ENCODE measurements at regions not wholly inside any gene's neighbourhood (a gene's known extent, or its start where the extent isn't known, plus 50 kb on each side); places are given as distances from the start of the nearest gene placed in this dataset.

DNA sequence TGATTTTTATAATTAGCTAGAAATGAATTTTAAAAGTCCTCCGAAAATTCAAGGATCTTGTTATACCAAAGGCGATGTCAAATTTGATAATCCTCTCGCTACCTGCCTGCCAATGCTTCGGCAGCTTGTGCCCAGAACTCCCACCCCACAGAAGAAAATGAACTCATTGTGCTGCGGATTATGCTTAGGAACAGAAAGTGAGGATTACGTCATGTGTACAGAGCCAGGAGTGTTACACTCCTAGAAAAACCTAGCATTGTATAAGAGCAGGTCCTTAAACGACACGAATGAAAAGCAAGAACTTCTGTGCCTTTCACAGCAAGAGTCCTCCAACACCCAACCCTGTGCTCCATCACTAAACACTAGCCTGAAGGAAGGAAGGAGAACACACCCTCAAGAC lies 168.3 kb downstream of the RNF152 start (continued):
- TF ChIP-seq ZC3H10 (CRISPR knock-in tag; IDR thresholded peaks at IDR 0.05) = no peak

DNA sequence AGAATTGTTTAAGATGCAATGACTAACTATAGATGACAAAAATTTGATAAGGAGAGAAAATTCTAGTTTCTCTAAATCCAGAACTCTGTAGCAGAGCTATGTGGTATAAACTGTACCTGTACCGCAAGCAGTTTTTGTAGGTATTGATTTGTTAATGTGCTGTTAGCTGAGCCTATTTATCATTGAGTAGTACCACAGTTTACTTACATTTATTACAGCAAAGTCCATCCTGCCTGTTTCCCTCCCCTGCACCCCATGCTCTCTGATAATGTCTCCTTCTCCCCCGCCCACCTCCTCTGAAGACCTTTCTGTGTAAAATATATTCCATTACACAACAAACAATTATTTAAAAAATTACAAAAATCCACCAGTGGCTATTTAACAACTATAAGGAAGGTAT lies 170.6 kb downstream of the RNF152 start:
- TF ChIP-seq ZNF565 (CRISPR knock-in tag; conservative IDR thresholded peaks at IDR 0.05; ENCODE audit: low read depth) (no peak), ARNTL (CRISPR knock-in tag; IDR thresholded peaks at IDR 0.05; ENCODE audit: borderline replicate concordance, low read depth) (no peak), RARB (CRISPR knock-in tag; IDR thresholded peaks at IDR 0.05) (no peak), GLIS3 (CRISPR knock-in tag; IDR thresholded peaks at IDR 0.05) (no peak), ZFP30 (CRISPR knock-in tag; IDR thresholded peaks at IDR 0.05) (no peak), TCF4 (CRISPR knock-in tag; IDR thresholded peaks at IDR 0.05; ENCODE audit: borderline replicate concordance) (no peak), ZC3H10 (CRISPR knock-in tag; IDR thresholded peaks at IDR 0.05) (no peak), BACH2 (CRISPR knock-in tag; IDR thresholded peaks at IDR 0.05; ENCODE audit: borderline replicate concordance) (no peak), ZFP3 (CRISPR knock-in tag; IDR thresholded peaks at IDR 0.05) (no peak), TOX (CRISPR knock-in tag; IDR thresholded peaks at IDR 0.05; ENCODE audit: borderline replicate concordance) (no peak), CSDC2 (CRISPR knock-in tag; IDR thresholded peaks at IDR 0.05) (no peak), OSR1 (CRISPR knock-in tag; IDR thresholded peaks at IDR 0.05) (no peak), SNAI2 (CRISPR knock-in tag; IDR thresholded peaks at IDR 0.05) (no peak), CSRNP3 (CRISPR knock-in tag; IDR thresholded peaks at IDR 0.05) (no peak)
- TF ChIP-seq, protein P1, sequence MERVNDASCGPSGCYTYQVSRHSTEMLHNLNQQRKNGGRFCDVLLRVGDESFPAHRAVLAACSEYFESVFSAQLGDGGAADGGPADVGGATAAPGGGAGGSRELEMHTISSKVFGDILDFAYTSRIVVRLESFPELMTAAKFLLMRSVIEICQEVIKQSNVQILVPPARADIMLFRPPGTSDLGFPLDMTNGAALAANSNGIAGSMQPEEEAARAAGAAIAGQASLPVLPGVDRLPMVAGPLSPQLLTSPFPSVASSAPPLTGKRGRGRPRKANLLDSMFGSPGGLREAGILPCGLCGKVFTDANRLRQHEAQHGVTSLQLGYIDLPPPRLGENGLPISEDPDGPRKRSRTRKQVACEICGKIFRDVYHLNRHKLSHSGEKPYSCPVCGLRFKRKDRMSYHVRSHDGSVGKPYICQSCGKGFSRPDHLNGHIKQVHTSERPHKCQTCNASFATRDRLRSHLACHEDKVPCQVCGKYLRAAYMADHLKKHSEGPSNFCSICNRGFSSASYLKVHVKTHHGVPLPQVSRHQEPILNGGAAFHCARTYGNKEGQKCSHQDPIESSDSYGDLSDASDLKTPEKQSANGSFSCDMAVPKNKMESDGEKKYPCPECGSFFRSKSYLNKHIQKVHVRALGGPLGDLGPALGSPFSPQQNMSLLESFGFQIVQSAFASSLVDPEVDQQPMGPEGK (CRISPR knock-in tag; IDR thresholded peaks at IDR 0.05; ENCODE audit: borderline replicate concordance) = no peak
- TF ChIP-seq, protein P2, sequence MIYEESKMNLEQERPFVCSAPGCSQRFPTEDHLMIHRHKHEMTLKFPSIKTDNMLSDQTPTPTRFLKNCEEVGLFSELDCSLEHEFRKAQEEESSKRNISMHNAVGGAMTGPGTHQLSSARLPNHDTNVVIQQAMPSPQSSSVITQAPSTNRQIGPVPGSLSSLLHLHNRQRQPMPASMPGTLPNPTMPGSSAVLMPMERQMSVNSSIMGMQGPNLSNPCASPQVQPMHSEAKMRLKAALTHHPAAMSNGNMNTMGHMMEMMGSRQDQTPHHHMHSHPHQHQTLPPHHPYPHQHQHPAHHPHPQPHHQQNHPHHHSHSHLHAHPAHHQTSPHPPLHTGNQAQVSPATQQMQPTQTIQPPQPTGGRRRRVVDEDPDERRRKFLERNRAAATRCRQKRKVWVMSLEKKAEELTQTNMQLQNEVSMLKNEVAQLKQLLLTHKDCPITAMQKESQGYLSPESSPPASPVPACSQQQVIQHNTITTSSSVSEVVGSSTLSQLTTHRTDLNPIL (CRISPR knock-in tag; IDR thresholded peaks at IDR 0.05; ENCODE audit: low read depth) = no peak
- TF ChIP-seq, protein P3, sequence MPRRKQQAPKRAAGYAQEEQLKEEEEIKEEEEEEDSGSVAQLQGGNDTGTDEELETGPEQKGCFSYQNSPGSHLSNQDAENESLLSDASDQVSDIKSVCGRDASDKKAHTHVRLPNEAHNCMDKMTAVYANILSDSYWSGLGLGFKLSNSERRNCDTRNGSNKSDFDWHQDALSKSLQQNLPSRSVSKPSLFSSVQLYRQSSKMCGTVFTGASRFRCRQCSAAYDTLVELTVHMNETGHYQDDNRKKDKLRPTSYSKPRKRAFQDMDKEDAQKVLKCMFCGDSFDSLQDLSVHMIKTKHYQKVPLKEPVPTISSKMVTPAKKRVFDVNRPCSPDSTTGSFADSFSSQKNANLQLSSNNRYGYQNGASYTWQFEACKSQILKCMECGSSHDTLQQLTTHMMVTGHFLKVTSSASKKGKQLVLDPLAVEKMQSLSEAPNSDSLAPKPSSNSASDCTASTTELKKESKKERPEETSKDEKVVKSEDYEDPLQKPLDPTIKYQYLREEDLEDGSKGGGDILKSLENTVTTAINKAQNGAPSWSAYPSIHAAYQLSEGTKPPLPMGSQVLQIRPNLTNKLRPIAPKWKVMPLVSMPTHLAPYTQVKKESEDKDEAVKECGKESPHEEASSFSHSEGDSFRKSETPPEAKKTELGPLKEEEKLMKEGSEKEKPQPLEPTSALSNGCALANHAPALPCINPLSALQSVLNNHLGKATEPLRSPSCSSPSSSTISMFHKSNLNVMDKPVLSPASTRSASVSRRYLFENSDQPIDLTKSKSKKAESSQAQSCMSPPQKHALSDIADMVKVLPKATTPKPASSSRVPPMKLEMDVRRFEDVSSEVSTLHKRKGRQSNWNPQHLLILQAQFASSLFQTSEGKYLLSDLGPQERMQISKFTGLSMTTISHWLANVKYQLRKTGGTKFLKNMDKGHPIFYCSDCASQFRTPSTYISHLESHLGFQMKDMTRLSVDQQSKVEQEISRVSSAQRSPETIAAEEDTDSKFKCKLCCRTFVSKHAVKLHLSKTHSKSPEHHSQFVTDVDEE (CRISPR knock-in tag; IDR thresholded peaks at IDR 0.05) = no peak
- ATAC-seq = no peak

- TF ChIP-seq OSR1 (CRISPR knock-in tag; IDR thresholded peaks at IDR 0.05) = no peak
- no peak for TF ChIP-seq TCF4 (CRISPR knock-in tag; IDR thresholded peaks at IDR 0.05; ENCODE audit: borderline replicate concordance)
- no peak for TF ChIP-seq ESRRG (CRISPR knock-in tag; IDR thresholded peaks at IDR 0.05)
- no peak for TF ChIP-seq TOX (CRISPR knock-in tag; IDR thresholded peaks at IDR 0.05; ENCODE audit: borderline replicate concordance)
- TF ChIP-seq SNAI2 (CRISPR knock-in tag; IDR thresholded peaks at IDR 0.05) = no peak
- TF ChIP-seq GLIS3 (CRISPR knock-in tag; IDR thresholded peaks at IDR 0.05) = no peak
- no peak for TF ChIP-seq ZFP3 (CRISPR knock-in tag; IDR thresholded peaks at IDR 0.05)
- TF ChIP-seq BACH2 (CRISPR knock-in tag; IDR thresholded peaks at IDR 0.05; ENCODE audit: borderline replicate concordance) = no peak
- no peak for TF ChIP-seq ZFP30 (CRISPR knock-in tag; IDR thresholded peaks at IDR 0.05)
- TF ChIP-seq, protein P2 (CRISPR knock-in tag; IDR thresholded peaks at IDR 0.05; ENCODE audit: low read depth) = no peak
- no peak for TF ChIP-seq ISL1 (CRISPR knock-in tag; IDR thresholded peaks at IDR 0.05)
- no peak for TF ChIP-seq POU6F1 (CRISPR knock-in tag; IDR thresholded peaks at IDR 0.05; ENCODE audit: borderline replicate concordance, low read depth)
- no peak for TF ChIP-seq ZC3H10 (CRISPR knock-in tag; IDR thresholded peaks at IDR 0.05)
- no peak for TF ChIP-seq ZNF70 (CRISPR knock-in tag; IDR thresholded peaks at IDR 0.05)
- TF ChIP-seq PPARA (CRISPR knock-in tag; IDR thresholded peaks at IDR 0.05; ENCODE audit: borderline replicate concordance) = no peak
- no peak for TF ChIP-seq ZNF565 (CRISPR knock-in tag; conservative IDR thresholded peaks at IDR 0.05; ENCODE audit: low read depth)
- TF ChIP-seq, protein P3 (CRISPR knock-in tag; IDR thresholded peaks at IDR 0.05) = no peak
- no peak for TF ChIP-seq ARNTL (CRISPR knock-in tag; IDR thresholded peaks at IDR 0.05; ENCODE audit: borderline replicate concordance, low read depth)
- no peak for TF ChIP-seq RARB (CRISPR knock-in tag; IDR thresholded peaks at IDR 0.05)
- TF ChIP-seq CSDC2 (CRISPR knock-in tag; IDR thresholded peaks at IDR 0.05) = no peak
- ATAC-seq = no peak
These were observed 172.3 kb downstream of the RNF152 start for GRCh38 chr18:61720496-61720895.
